ENCODE measurements at regions not wholly inside any gene's neighbourhood (a gene's known extent, or its start where the extent isn't known, plus 50 kb on each side); places are given as distances from the start of the nearest gene placed in this dataset.
"Not testable (repeated sequence)": the region's sequence is repeated elsewhere in the genome, so short reads cannot be mapped to it uniquely, and the experiment has no call there.

- no peak for DNase-seq (ENCODE audit: low read depth)
Observed at GRCh38 chr22:26927821-26928220, 270.4 kb downstream of the MIAT start.

- DNase-seq (ENCODE audit: low read depth), result no peak
Observed at GRCh38 chr22:26931471-26931870, 274.1 kb downstream of the MIAT start.

GRCh38 chr22:26933105-26933590 lies 275.8 kb downstream of the MIAT start:
- DNase-seq (ENCODE audit: low read depth), result no peak

GRCh38 chr22:26937213-26937612 lies 279.8 kb downstream of the MIAT start:
- no peak for DNase-seq (ENCODE audit: low read depth)

GRCh38 chr22:26939466-26939865 lies 282.1 kb downstream of the MIAT start:
- no peak for DNase-seq (ENCODE audit: low read depth)

GRCh38 chr22:26941896-26942636 lies 284.7 kb downstream of the MIAT start:
- DNase-seq (ENCODE audit: low read depth), result no peak

GRCh38 chr22:26942637-26942957 lies 285.2 kb downstream of the MIAT start:
- no peak for DNase-seq (ENCODE audit: low read depth)

- no peak for DNase-seq (ENCODE audit: low read depth)
Observed at GRCh38 chr22:26945565-26945964, 288.2 kb downstream of the MIAT start.

- no peak for DNase-seq (ENCODE audit: low read depth)
Observed at GRCh38 chr22:26949193-26949592, 291.8 kb downstream of the MIAT start.

- not testable (repeated sequence) for DNase-seq (ENCODE audit: low read depth)
Observed at GRCh38 chr22:26951139-26951538, 293.8 kb downstream of the MIAT start.

- no peak for DNase-seq (ENCODE audit: low read depth)
Observed at GRCh38 chr22:26952004-26952403, 294.6 kb downstream of the MIAT start.

GRCh38 chr22:26952451-26953011 lies 295.1 kb downstream of the MIAT start:
- DNase-seq (ENCODE audit: low read depth), result no peak

GRCh38 chr22:26953012-26953883 lies 295.9 kb downstream of the MIAT start:
- DNase-seq (ENCODE audit: low read depth), result no peak

- DNase-seq (ENCODE audit: low read depth), result no peak
Observed at GRCh38 chr22:26956371-26956770, 299.0 kb downstream of the MIAT start.

GRCh38 chr22:26957176-26957575 lies 299.8 kb downstream of the MIAT start:
- no peak for DNase-seq (ENCODE audit: low read depth)

GRCh38 chr22:26957897-26958296 lies 300.5 kb downstream of the MIAT start:
- DNase-seq (ENCODE audit: low read depth), result no peak

- no peak for DNase-seq (ENCODE audit: low read depth)
Observed at GRCh38 chr22:26958378-26958777, 301.0 kb downstream of the MIAT start.

- DNase-seq (ENCODE audit: low read depth), result no peak
Observed at GRCh38 chr22:26964642-26965041, 307.3 kb downstream of the MIAT start.

- DNase-seq (ENCODE audit: low read depth), result no peak
Observed at GRCh38 chr22:26967282-26967681, 309.9 kb downstream of the MIAT start.

- no peak for DNase-seq (ENCODE audit: low read depth)
Observed at GRCh38 chr22:26968859-26969523, 311.6 kb downstream of the MIAT start.

GRCh38 chr22:26970809-26971394 lies 313.5 kb downstream of the MIAT start:
- no peak for DNase-seq (ENCODE audit: low read depth)

- DNase-seq (ENCODE audit: low read depth), result no peak
Observed at GRCh38 chr22:26972286-26972685, 314.9 kb downstream of the MIAT start.

All from stimulated activated CD8-positive, alpha-beta memory T cell treated with anti-CD3 and anti-CD28 coated beads, Interleukin-4, amount 100 ng/mL, for 24 hours (primary cell).